Ishikawa (cell line): ENCODE measurements at regions not wholly inside any gene's neighbourhood (a gene's known extent, or its start where the extent isn't known, plus 50 kb on each side); places are given as distances from the start of the nearest gene placed in this dataset.

Experiments used
- CEBPB ChIP-seq: IDR thresholded peaks from 2 replicates; pipeline ENCODE4 v1.6.1; 2012
- CREB1 ChIP-seq: IDR thresholded peaks from 2 replicates; pipeline ENCODE4 v1.6.1; 2012; ENCODE audit warnings: low read depth
- EGR1 ChIP-seq: IDR thresholded peaks from 2 replicates; pipeline ENCODE4 v1.6.1; 2012
- EP300 ChIP-seq: IDR thresholded peaks from 2 replicates; pipeline ENCODE4 v1.6.1; 2012; ENCODE audit warnings: borderline replicate concordance
- FOXM1 ChIP-seq: IDR thresholded peaks from 2 replicates; pipeline ENCODE4 v1.6.1; 2012; ENCODE audit warnings: low read depth, borderline replicate concordance
- NFIC ChIP-seq: IDR thresholded peaks from 2 replicates; pipeline ENCODE4 v1.6.1; 2012
- RAD21 ChIP-seq: IDR thresholded peaks from 2 replicates; pipeline ENCODE4 v1.6.1; 2012; ENCODE audit warnings: low read depth
- TAF1 ChIP-seq: IDR thresholded peaks from 2 replicates; pipeline ENCODE4 v1.6.1; 2012; ENCODE audit warnings: low read depth, mild to moderate bottlenecking
- TCF12 ChIP-seq: IDR thresholded peaks from 2 replicates; pipeline ENCODE4 v1.6.1; 2012; ENCODE audit warnings: low read depth
- YY1 ChIP-seq: IDR thresholded peaks from 2 replicates; pipeline ENCODE4 v1.6.1; 2012; ENCODE audit warnings: low read depth
- TF ChIP-seq, protein P1 (sequence below): IDR thresholded peaks from 2 replicates; pipeline ENCODE4 v1.6.1; 2012; ENCODE audit warnings: low read depth, mild to moderate bottlenecking
- TF ChIP-seq, protein P2 (sequence below): IDR thresholded peaks from 2 replicates; pipeline ENCODE4 v1.6.1; 2012
- TF ChIP-seq, protein P3 (sequence below): IDR thresholded peaks from 2 replicates; pipeline ENCODE4 v1.6.1; 2012

DNA sequence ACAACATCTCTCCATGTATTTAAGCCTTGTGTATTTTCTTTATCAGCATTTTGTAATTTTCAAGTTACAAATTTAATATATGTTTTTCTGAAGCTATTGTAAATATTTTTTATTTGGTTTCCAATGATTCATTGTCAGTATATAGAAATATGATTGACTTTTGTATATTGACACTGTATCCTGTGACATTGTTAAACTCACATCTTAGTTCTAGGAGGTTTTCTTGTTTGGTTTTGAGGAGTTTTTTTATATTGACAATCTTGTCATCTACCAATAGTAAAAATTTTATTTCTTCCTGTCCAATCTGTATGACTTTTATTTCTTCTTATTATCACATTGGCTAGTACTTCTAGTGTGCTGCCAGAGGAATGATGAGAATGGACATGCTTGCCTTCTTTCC, 393.7 kb downstream of the GPAM start:
- no peak for TF ChIP-seq TAF1
- TF ChIP-seq NFIC = no peak
- no peak for TF ChIP-seq RAD21
- TF ChIP-seq YY1 = no peak
- no peak for TF ChIP-seq CREB1
- no peak for TF ChIP-seq CEBPB
- no peak for TF ChIP-seq FOXM1
- TF ChIP-seq, protein P1, sequence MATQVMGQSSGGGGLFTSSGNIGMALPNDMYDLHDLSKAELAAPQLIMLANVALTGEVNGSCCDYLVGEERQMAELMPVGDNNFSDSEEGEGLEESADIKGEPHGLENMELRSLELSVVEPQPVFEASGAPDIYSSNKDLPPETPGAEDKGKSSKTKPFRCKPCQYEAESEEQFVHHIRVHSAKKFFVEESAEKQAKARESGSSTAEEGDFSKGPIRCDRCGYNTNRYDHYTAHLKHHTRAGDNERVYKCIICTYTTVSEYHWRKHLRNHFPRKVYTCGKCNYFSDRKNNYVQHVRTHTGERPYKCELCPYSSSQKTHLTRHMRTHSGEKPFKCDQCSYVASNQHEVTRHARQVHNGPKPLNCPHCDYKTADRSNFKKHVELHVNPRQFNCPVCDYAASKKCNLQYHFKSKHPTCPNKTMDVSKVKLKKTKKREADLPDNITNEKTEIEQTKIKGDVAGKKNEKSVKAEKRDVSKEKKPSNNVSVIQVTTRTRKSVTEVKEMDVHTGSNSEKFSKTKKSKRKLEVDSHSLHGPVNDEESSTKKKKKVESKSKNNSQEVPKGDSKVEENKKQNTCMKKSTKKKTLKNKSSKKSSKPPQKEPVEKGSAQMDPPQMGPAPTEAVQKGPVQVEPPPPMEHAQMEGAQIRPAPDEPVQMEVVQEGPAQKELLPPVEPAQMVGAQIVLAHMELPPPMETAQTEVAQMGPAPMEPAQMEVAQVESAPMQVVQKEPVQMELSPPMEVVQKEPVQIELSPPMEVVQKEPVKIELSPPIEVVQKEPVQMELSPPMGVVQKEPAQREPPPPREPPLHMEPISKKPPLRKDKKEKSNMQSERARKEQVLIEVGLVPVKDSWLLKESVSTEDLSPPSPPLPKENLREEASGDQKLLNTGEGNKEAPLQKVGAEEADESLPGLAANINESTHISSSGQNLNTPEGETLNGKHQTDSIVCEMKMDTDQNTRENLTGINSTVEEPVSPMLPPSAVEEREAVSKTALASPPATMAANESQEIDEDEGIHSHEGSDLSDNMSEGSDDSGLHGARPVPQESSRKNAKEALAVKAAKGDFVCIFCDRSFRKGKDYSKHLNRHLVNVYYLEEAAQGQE = no peak
- TF ChIP-seq EGR1 = no peak
- TF ChIP-seq EP300 = no peak
- TF ChIP-seq, protein P2, sequence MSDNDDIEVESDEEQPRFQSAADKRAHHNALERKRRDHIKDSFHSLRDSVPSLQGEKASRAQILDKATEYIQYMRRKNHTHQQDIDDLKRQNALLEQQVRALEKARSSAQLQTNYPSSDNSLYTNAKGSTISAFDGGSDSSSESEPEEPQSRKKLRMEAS = no peak
- TF ChIP-seq, protein P3, sequence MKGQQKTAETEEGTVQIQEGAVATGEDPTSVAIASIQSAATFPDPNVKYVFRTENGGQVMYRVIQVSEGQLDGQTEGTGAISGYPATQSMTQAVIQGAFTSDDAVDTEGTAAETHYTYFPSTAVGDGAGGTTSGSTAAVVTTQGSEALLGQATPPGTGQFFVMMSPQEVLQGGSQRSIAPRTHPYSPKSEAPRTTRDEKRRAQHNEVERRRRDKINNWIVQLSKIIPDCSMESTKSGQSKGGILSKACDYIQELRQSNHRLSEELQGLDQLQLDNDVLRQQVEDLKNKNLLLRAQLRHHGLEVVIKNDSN = no peak
- TF ChIP-seq TCF12 = no peak
